Keratinocyte (primary cell): ENCODE measurements at regions not wholly inside any gene's neighbourhood (a gene's known extent, or its start where the extent isn't known, plus 50 kb on each side); places are given as distances from the start of the nearest gene placed in this dataset.

Source experiments
- EZH2 ChIP-seq: IDR thresholded peaks from one replicate; pipeline ENCODE4 v1.6.1; 2012; ENCODE audit warnings: inconsistent platforms, mild to moderate bottlenecking, low read length, moderate library complexity
- TF ChIP-seq, protein P1 (sequence below), 3 experiments: IDR thresholded peaks in 1 of 3; conservative IDR thresholded peaks in 1 of 3; optimal IDR thresholded peaks in 1 of 3; 2 replicates in 2 of 3; 3 replicates in 1 of 3; pipeline versions ENCODE3 to v1.5.1; 2011; ENCODE audit warnings: low read length in 3 of 3, mild to moderate bottlenecking in 3 of 3, moderate library complexity in 2 of 3, control low read depth in 1 of 3, inconsistent platforms in 1 of 3; ENCODE audit not compliant: insufficient read depth in 2 of 3; ENCODE audit errors: extremely low read depth in 1 of 3

DNA sequence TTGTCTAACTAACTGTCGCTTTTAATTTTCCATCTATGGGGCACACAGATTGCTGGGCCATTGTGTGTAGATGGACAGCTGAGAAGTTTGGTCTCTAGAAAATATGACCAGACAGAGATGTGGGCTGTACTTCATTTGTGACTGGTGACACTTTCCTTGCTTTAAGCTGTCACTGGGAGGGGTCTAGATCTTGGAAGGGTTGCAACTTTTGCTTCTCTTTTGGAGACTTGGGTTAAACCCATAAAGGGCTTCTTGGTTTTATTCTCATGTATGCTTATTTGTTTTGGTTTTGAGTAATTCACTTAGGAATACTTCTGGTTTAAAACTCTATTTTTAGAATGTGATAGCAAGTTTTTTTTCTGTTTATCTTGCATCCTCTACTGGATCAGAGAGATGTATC, 80.2 kb downstream of the ETS2 start:
- TF ChIP-seq, protein P1, sequence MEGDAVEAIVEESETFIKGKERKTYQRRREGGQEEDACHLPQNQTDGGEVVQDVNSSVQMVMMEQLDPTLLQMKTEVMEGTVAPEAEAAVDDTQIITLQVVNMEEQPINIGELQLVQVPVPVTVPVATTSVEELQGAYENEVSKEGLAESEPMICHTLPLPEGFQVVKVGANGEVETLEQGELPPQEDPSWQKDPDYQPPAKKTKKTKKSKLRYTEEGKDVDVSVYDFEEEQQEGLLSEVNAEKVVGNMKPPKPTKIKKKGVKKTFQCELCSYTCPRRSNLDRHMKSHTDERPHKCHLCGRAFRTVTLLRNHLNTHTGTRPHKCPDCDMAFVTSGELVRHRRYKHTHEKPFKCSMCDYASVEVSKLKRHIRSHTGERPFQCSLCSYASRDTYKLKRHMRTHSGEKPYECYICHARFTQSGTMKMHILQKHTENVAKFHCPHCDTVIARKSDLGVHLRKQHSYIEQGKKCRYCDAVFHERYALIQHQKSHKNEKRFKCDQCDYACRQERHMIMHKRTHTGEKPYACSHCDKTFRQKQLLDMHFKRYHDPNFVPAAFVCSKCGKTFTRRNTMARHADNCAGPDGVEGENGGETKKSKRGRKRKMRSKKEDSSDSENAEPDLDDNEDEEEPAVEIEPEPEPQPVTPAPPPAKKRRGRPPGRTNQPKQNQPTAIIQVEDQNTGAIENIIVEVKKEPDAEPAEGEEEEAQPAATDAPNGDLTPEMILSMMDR (optimal IDR thresholded peaks at IDR 0.05 in 1 of 3, IDR thresholded peaks at IDR 0.05 in 1 of 3, conservative IDR thresholded peaks at IDR 0.05 in 1 of 3; ENCODE audit: extremely low read depth in 1 of 3, insufficient read depth in 2 of 3, low read length in 3 of 3): no peak
- no peak for TF ChIP-seq EZH2
